Peyer's patch (tissue), 4 donors: ENCODE measurements at regions not wholly inside any gene's neighbourhood (a gene's known extent, or its start where the extent isn't known, plus 50 kb on each side); places are given as distances from the start of the nearest gene placed in this dataset.

Source experiments
- DNase-seq, 3 donors: peaks; one replicate each; pipeline ENCODE4 v3.0.0-alpha.2; 2017 to 2019
- H3K27ac ChIP-seq, 4 donors: fragments of 200-600 bp; sonication (generic); one replicate each; pipeline ENCODE4 v1.5.1; 2016 to 2019
- H3K27me3 ChIP-seq, 2 donors: fragments of 200-600 bp; sonication (generic); one replicate each; pipeline ENCODE4 v1.5.1; 2019
- H3K36me3 ChIP-seq, 3 donors: fragments of 200-600 bp; sonication (generic); one replicate each; pipeline ENCODE4 v1.5.1; 2016 to 2019
- H3K4me1 ChIP-seq, 4 donors: fragments of 200-600 bp; sonication (generic); one replicate each; pipeline ENCODE4 v1.5.1; 2016 to 2019
- H3K4me3 ChIP-seq, 4 donors: fragments of 200-600 bp; sonication (generic); 1 replicate in 3 of 4; 2 replicates in 1 of 4; pipeline ENCODE4 v1.5.1; 2016 to 2019; ENCODE audit warnings: mild to moderate bottlenecking in 1 of 4
- H3K9me3 ChIP-seq, 4 donors: fragments of 200-600 bp; sonication (generic); one replicate each; pipeline ENCODE4 v1.5.1; 2016 to 2019; ENCODE audit warnings: mild to moderate bottlenecking in 1 of 4
- POLR2A ChIP-seq, 2 donors: fragments of 450-650 bp; IDR thresholded peaks; one replicate each; pipeline ENCODE4 v1.5.1; 2017; ENCODE audit warnings: antibody characterized with exemption in 2 of 2, mild to moderate bottlenecking in 2 of 2, moderate library complexity in 2 of 2
- TF ChIP-seq, protein P1 (sequence below), 6 experiments: fragments of 450-650 bp in 4 of 6; fragments of 200-600 bp in 2 of 6; sonication (generic) in 1 of 6; IDR thresholded peaks; one replicate each; pipeline ENCODE4 v1.5.1; 2017 to 2019; ENCODE audit warnings: antibody characterized with exemption in 6 of 6, mild to moderate bottlenecking in 3 of 6, moderate library complexity in 1 of 6

DNA sequence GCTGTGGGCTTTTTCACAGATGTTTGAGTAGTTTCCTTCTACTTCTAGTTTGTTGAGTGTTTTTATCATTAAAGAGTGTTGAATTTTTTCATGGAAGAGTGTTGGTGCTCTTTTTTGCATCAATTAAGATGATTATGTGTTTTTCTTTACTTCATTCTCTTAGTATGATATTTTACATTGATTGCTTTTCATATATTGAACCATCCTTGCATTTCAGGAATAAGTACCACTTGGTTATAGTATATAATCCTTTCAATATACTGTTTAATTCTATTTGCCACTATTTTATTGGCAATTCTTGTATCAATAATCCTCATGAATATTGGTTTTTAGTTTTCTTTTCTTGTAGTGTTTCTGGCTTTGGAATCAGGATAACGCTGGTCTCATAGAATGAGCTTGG, 113.7 kb upstream of the PRDM1 start:
- no peak overlapping the region for H3K4me3 ChIP-seq
- H3K4me1 ChIP-seq: no peaks in the 10 kb centered on the region
- no peaks in the 10 kb centered on the region for H3K27me3 ChIP-seq
- TF ChIP-seq, protein P1, sequence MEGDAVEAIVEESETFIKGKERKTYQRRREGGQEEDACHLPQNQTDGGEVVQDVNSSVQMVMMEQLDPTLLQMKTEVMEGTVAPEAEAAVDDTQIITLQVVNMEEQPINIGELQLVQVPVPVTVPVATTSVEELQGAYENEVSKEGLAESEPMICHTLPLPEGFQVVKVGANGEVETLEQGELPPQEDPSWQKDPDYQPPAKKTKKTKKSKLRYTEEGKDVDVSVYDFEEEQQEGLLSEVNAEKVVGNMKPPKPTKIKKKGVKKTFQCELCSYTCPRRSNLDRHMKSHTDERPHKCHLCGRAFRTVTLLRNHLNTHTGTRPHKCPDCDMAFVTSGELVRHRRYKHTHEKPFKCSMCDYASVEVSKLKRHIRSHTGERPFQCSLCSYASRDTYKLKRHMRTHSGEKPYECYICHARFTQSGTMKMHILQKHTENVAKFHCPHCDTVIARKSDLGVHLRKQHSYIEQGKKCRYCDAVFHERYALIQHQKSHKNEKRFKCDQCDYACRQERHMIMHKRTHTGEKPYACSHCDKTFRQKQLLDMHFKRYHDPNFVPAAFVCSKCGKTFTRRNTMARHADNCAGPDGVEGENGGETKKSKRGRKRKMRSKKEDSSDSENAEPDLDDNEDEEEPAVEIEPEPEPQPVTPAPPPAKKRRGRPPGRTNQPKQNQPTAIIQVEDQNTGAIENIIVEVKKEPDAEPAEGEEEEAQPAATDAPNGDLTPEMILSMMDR (IDR thresholded peaks at IDR 0.05): no peak
- no peak for TF ChIP-seq POLR2A (IDR thresholded peaks at IDR 0.05)
- H3K27ac ChIP-seq: no peak overlapping the region
- no peaks in the 10 kb centered on the region for H3K36me3 ChIP-seq
- no peak for DNase-seq
- H3K9me3 ChIP-seq: peaks cover 0 to 5% (median 0%) of the 10 kb centered on the region in 4 donors

DNA sequence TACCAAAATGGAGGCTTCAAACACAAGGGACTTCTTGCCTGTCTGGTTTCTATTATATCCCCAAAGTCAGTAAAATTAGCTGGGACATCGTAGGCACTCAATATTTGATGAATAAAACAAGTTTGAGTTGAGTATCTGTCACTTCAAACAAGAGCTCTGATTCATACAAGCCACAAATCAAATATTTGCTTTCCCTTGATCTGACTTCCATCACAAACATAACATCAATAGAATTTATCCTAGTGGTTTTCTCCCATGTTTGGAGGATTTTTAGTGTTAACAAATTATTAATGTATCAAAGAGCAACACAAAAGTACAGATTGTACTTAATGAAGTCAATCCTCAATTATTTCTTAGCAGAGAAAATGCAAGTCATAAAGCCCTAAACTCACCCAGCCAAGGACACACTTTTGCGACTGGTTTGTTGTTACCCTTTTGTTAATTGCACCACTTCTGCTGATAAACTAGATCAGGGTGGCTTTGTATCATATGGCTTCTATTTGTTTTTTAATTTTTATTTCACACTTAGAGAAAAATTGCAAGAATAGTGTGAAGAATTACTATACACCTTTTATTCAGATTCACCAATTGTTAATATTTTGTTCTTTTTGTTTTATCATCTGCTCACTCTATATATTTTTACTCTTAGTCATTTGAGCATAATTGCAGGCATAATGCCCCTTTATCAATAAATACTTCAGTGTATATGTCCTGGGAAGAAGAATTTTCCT, 117.4 kb upstream of the PRDM1 start:
- Histone ChIP-seq H3K4me1 (no peaks in the 10 kb centered on the region), H3K27me3 (no peaks in the 10 kb centered on the region), H3K4me3 (no peak overlapping the region), H3K36me3 (no peaks in the 10 kb centered on the region), H3K27ac (no peak overlapping the region), H3K9me3 (peaks cover 0 to 5% (median 0%) of the 10 kb centered on the region in 4 donors)
- TF ChIP-seq, protein P1 (IDR thresholded peaks at IDR 0.05): no peak
- no peak for TF ChIP-seq POLR2A (IDR thresholded peaks at IDR 0.05)
- no peak for DNase-seq

DNA sequence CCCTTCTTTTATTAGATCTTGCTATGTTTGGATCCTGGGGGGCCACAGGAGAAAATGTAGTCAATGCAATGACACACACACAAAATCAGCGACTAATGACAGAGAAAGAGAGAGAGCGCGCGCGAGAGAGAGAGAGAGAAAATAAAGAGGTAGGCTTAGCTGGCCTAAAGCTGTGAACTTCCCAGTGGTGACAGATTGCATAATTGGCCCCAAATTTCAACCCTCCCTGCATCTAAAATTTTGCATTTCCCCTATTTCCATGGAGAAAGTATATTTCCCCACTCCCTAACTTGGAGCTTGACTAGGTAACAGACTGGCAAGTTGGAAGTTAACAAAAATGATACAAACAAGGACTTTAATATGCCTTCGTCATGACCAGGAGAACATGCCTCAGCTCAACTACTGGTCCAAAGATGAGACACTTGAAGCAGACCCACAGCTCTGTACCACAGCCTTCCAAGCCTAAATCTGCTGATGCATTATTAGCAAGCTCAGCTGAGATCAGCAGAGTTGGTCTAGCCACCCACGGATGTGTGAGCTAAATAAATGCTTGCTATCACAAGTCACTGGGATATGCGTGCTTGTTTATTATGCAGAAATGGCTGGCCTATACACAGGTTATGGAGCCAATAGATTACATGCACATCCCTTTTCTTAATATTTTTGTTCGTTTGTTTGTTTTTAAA, 118.1 kb upstream of the PRDM1 start:
- Histone ChIP-seq H3K27ac (no peak overlapping the region), H3K27me3 (no peaks in the 10 kb centered on the region), H3K9me3 (peaks cover 0 to 4% (median 0%) of the 10 kb centered on the region in 4 donors), H3K36me3 (no peaks in the 10 kb centered on the region), H3K4me3 (no peak overlapping the region), H3K4me1 (no peaks in the 10 kb centered on the region)
- TF ChIP-seq, protein P1 (IDR thresholded peaks at IDR 0.05): no peak
- no peak for TF ChIP-seq POLR2A (IDR thresholded peaks at IDR 0.05)
- DNase-seq: no peak

- no peaks in the 10 kb centered on the region for H3K4me1 ChIP-seq
- no peaks in the 10 kb centered on the region for H3K27me3 ChIP-seq
- H3K9me3 ChIP-seq: no peaks in the 10 kb centered on the region
- H3K36me3 ChIP-seq: no peaks in the 10 kb centered on the region
- no peak for DNase-seq
- H3K4me3 ChIP-seq: no peak overlapping the region
- no peak overlapping the region for H3K27ac ChIP-seq
- no peak for TF ChIP-seq POLR2A (IDR thresholded peaks at IDR 0.05)
- TF ChIP-seq, protein P1 (IDR thresholded peaks at IDR 0.05): no peak
These were observed 119.7 kb upstream of the PRDM1 start for GRCh38 chr6:105966481-105966880.

DNA sequence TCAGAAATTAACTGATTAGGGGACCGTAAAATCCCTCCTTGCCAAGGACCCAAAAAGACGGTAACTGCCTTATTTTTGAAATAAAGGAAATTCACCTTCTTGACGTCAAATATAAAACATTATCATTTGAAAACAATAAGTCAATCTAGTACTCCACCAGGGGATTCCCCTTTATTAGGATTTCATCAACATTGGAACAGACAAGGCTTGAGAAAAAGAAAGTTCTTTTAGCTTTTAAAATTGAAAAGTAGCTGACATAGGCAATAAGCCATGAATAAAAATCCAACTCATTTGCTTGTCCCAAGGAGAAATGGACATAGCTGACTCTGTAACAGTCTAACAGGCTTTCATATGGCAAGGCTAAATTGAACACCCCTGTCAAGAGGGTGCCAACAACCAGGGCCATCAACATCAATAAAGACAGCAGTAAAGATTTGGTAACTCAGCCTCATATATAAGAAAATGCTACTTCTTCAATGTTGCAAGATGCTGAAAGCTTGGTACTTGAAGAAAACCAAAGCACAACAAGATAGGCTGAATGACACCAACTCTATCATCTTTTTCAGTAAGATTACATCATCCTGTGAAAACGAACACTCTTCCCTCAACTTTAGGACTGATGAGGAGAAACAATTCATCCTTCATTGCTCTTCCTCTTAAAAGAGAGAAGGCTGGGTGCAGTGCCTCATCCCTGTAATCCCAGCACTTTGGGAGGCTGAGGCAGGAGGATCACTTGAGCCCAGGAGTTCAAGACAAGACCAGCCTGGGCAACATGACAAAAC, 121.0 kb upstream of the PRDM1 start:
- Histone ChIP-seq H3K9me3 (no peaks in the 10 kb centered on the region), H3K27me3 (no peaks in the 10 kb centered on the region), H3K36me3 (no peaks in the 10 kb centered on the region), H3K27ac (no peak overlapping the region), H3K4me3 (no peak overlapping the region), H3K4me1 (no peaks in the 10 kb centered on the region)
- TF ChIP-seq, protein P1 (IDR thresholded peaks at IDR 0.05): no peak
- TF ChIP-seq POLR2A (IDR thresholded peaks at IDR 0.05): no peak
- DNase-seq: no peak
